DOHH2 (cell line): ENCODE measurements at regions not wholly inside any gene's neighbourhood (a gene's known extent, or its start where the extent isn't known, plus 50 kb on each side); places are given as distances from the start of the nearest gene placed in this dataset.

Experiments
- H3F3A ChIP-seq: fragments of 200-600 bp; sonication (generic), shearing (Covaris generic); 2 replicates; pipeline ENCODE4 v1.6.0; 2016; ENCODE audit warnings: antibody characterized with exemption, mild to moderate bottlenecking; ENCODE audit not compliant: control insufficient read depth, insufficient read depth
- H3K27ac ChIP-seq: fragments of 200-600 bp; sonication (generic); 2 replicates; pipeline ENCODE4 v1.5.1; 2014; ENCODE audit warnings: low read depth, mild to moderate bottlenecking, low read length, moderate library complexity
- H3K27me3 ChIP-seq: fragments of 200-600 bp; sonication (generic); 2 replicates; pipeline ENCODE4 v1.6.1; 2014; ENCODE audit warnings: mild to moderate bottlenecking, low read length, mixed read lengths; ENCODE audit not compliant: control insufficient read depth
- H3K36me3 ChIP-seq: fragments of 200-600 bp; sonication (generic); 2 replicates; pipeline ENCODE4 v1.6.1; 2014; ENCODE audit warnings: mild to moderate bottlenecking, low read length, moderate library complexity, mixed read lengths; ENCODE audit not compliant: control insufficient read depth
- H3K4me1 ChIP-seq: fragments of 200-600 bp; sonication (generic); 2 replicates; pipeline ENCODE4 v1.6.1; 2014; ENCODE audit warnings: mild to moderate bottlenecking, low read length, mixed read lengths; ENCODE audit not compliant: control insufficient read depth
- H3K4me2 ChIP-seq: fragments of 200-600 bp; sonication (generic); 2 replicates; pipeline ENCODE4 v1.6.0; 2014; ENCODE audit warnings: mild to moderate bottlenecking, low read length, moderate library complexity
- H3K4me3 ChIP-seq: fragments of 200-600 bp; sonication (generic); 2 replicates; pipeline ENCODE4 v1.5.1; 2014; ENCODE audit warnings: mild to moderate bottlenecking, low read length, mixed read lengths
- H3K79me2 ChIP-seq: fragments of 200-600 bp; sonication (generic); 2 replicates; pipeline ENCODE4 v1.6.1; 2014; ENCODE audit warnings: mild to moderate bottlenecking, low read length, mixed read lengths; ENCODE audit not compliant: control insufficient read depth
- H3K9me2 ChIP-seq: fragments of 200-600 bp; sonication (generic); replicated peaks from 2 replicates; pipeline ENCODE4 v1.6.1; 2014; ENCODE audit warnings: mild to moderate bottlenecking, low read length, mixed read lengths; ENCODE audit not compliant: control insufficient read depth
- H3K9me3 ChIP-seq: fragments of 200-600 bp; sonication (generic); 2 replicates; pipeline ENCODE4 v1.6.1; 2014; ENCODE audit warnings: antibody characterized with exemption, low read length, mixed read lengths; ENCODE audit not compliant: control insufficient read depth, insufficient read depth
- H4K20me1 ChIP-seq: fragments of 200-600 bp; sonication (generic); 2 replicates; pipeline ENCODE4 v1.6.0; 2014; ENCODE audit warnings: low read depth, mild to moderate bottlenecking, antibody characterized with exemption, low read length, moderate library complexity; ENCODE audit not compliant: control insufficient read depth, insufficient read depth
- EZH2phosphoT487 ChIP-seq: fragments of 200-600 bp; sonication (generic); IDR thresholded peaks from 2 replicates; pipeline ENCODE4 v1.6.1; 2017; ENCODE audit warnings: borderline replicate concordance, mild to moderate bottlenecking, antibody characterized with exemption, low read length, moderate library complexity, mixed read lengths
- TF ChIP-seq, protein P1 (sequence below): fragments of 200-600 bp; sonication (generic); IDR thresholded peaks from one replicate; pipeline ENCODE4 v1.5.1; 2014; ENCODE audit warnings: antibody characterized with exemption, mild to moderate bottlenecking, low read depth, low read length; ENCODE audit not compliant: poor library complexity, severe bottlenecking

DNA sequence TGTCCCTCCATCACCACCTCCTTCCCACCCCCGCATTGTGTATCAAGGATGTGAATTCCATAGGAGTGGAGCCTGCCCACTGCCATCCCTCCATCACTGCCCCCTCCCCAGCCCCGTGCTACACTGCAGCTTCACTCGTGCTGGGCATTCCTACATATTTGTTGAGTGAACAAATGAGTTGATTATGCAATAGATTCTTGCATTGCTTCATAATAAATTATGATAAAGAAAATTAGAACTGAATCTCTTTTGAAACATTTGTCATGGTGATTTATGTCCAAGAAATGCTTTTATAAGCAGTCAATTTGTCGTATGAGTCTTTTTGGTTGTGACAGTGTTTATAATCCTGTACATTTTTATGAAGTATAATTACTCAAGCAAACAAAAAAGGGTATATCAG is 83.2 kb downstream of the IRX1 start:
- Histone ChIP-seq H3K27ac (no peak overlapping the region), H3K4me3 (no peak overlapping the region), H3K79me2 (no peaks in the 10 kb centered on the region), H3K9me3 (no peaks in the 10 kb centered on the region; the same call in 1 of the 2 replicates), H3K9me2 (no peaks in the 10 kb centered on the region), H3K36me3 (no peaks in the 10 kb centered on the region), H3K4me2 (no peak overlapping the region), H4K20me1 (no peaks in the 10 kb centered on the region), H3F3A (no peaks in the 10 kb centered on the region), H3K27me3 (no peaks in the 10 kb centered on the region), H3K4me1 (no peaks in the 10 kb centered on the region)
- TF ChIP-seq EZH2phosphoT487: no peak
- TF ChIP-seq, protein P1, sequence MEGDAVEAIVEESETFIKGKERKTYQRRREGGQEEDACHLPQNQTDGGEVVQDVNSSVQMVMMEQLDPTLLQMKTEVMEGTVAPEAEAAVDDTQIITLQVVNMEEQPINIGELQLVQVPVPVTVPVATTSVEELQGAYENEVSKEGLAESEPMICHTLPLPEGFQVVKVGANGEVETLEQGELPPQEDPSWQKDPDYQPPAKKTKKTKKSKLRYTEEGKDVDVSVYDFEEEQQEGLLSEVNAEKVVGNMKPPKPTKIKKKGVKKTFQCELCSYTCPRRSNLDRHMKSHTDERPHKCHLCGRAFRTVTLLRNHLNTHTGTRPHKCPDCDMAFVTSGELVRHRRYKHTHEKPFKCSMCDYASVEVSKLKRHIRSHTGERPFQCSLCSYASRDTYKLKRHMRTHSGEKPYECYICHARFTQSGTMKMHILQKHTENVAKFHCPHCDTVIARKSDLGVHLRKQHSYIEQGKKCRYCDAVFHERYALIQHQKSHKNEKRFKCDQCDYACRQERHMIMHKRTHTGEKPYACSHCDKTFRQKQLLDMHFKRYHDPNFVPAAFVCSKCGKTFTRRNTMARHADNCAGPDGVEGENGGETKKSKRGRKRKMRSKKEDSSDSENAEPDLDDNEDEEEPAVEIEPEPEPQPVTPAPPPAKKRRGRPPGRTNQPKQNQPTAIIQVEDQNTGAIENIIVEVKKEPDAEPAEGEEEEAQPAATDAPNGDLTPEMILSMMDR: no peak

DNA sequence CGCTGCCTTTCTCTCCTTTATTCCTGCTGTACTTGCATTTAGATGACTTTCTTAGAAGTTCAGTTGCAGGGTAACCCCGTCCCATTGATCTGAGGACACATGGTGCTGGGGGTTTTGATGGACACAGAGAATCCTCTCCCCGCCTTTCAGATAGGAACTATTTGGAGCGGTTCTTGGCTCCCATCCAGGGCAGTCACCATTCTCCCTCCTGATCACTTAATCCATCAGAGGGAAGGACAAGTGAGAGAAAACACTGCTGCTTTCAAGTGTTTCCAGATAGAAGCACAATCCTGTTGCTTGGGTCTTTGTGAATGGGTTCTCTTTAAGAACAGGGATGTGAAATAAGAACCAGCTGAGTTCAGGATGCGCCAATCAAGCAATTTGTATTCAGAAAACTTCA is 85.2 kb downstream of the IRX1 start:
- H3F3A ChIP-seq: no peaks in the 10 kb centered on the region
- TF ChIP-seq, protein P1: no peak
- TF ChIP-seq EZH2phosphoT487: no peak
- H3K9me3 ChIP-seq: no peaks in the 10 kb centered on the region; the same call in 1 of the 2 replicates
- H3K36me3 ChIP-seq: no peaks in the 10 kb centered on the region
- no peak overlapping the region for H3K27ac ChIP-seq
- H3K4me2 ChIP-seq: no peak overlapping the region
- no peaks in the 10 kb centered on the region for H3K79me2 ChIP-seq
- no peaks in the 10 kb centered on the region for H3K9me2 ChIP-seq
- no peaks in the 10 kb centered on the region for H3K27me3 ChIP-seq
- H4K20me1 ChIP-seq: no peaks in the 10 kb centered on the region
- H3K4me1 ChIP-seq: no peaks in the 10 kb centered on the region
- no peak overlapping the region for H3K4me3 ChIP-seq

DNA sequence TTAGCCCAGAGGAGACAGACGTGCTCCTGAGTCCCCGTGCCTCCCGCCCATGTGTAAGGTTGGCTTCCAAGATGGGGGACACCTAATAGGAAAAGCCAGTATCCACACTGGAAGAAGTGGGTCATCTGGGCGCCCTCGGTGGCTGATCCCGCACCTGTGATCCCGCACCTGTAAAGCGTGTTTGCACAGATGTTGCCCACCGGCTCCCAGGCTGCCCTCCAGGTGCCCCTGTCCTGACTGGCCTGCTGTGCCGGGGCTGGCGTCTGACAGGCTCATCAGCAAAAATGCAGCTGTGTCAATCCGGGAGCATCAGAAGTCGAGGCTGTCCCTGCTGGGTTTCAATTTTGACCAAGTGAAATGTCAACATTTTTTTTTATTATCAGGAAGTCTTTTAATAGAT is 88.5 kb downstream of the IRX1 start:
- Histone ChIP-seq H3K36me3 (no peaks in the 10 kb centered on the region), H3K4me1 (no peaks in the 10 kb centered on the region), H3F3A (no peaks in the 10 kb centered on the region), H3K27ac (no peak overlapping the region), H3K9me3 (no peaks in the 10 kb centered on the region), H3K4me2 (no peak overlapping the region), H4K20me1 (no peaks in the 10 kb centered on the region), H3K79me2 (no peaks in the 10 kb centered on the region), H3K4me3 (no peak overlapping the region), H3K27me3 (no peaks in the 10 kb centered on the region), H3K9me2 (no peaks in the 10 kb centered on the region)
- TF ChIP-seq, protein P1: no peak
- no peak for TF ChIP-seq EZH2phosphoT487
